ENCODE measurements at regions not wholly inside any gene's neighbourhood (a gene's known extent, or its start where the extent isn't known, plus 50 kb on each side); places are given as distances from the start of the nearest gene placed in this dataset.

GRCh38 chr3:17811646-17812045 is 69.2 kb upstream of the TBC1D5 start:
- TF ChIP-seq CTCF (conservative IDR thresholded peaks at IDR 0.05; ENCODE audit: low read length) (no peak), EZH2phosphoT487 (IDR thresholded peaks at IDR 0.05; ENCODE audit: borderline replicate concordance, low read depth, low read length) (no peak)
